AG04450 (cell line): ENCODE measurements at regions not wholly inside any gene's neighbourhood (a gene's known extent, or its start where the extent isn't known, plus 50 kb on each side); places are given as distances from the start of the nearest gene placed in this dataset.

ENCODE experiments used
- CTCF ChIA-PET: fragments of 300-600, 350-600 bp; formaldehyde crosslinking; extraction: SDS; loops from one replicate; lab custom pipeline; 2022; ENCODE audit warnings: antibody characterized with exemption, inconsistent platforms; lab: Charles Lee
- POLR2A ChIA-PET: fragments of 350-600 bp; formaldehyde crosslinking; extraction: SDS; loops from one replicate; lab custom pipeline; 2021; ENCODE audit warnings: antibody characterized with exemption, inconsistent platforms; lab: Yijun Ruan, JAX
- DNase-seq: peaks from one replicate; pipeline ENCODE4 v3.0.0-alpha.2; 2011; ENCODE audit warnings: low read depth, low spot score
- H3K27ac ChIP-seq: one replicate; pipeline ENCODE4 v1.5.1; 2012; ENCODE audit warnings: low read depth, low read length, control low read depth
- H3K27me3 ChIP-seq: one replicate; pipeline ENCODE4 v1.6.0; 2012; ENCODE audit warnings: low read length; ENCODE audit not compliant: control insufficient read depth, insufficient read depth
- H3K4me3 ChIP-seq: 2 replicates; pipeline ENCODE4 v1.5.1; 2011; ENCODE audit warnings: mild to moderate bottlenecking, low read depth, low read length, control low read depth
- H3K9me3 ChIP-seq: 2 replicates; pipeline ENCODE4 v1.5.1; 2012; ENCODE audit warnings: low read length; ENCODE audit not compliant: control insufficient read depth, insufficient read depth
- CTCF ChIP-seq: IDR thresholded peaks from 2 replicates; pipeline ENCODE4 v1.5.1; 2011; ENCODE audit warnings: low read depth, low read length, control low read depth, inconsistent platforms

DNA sequence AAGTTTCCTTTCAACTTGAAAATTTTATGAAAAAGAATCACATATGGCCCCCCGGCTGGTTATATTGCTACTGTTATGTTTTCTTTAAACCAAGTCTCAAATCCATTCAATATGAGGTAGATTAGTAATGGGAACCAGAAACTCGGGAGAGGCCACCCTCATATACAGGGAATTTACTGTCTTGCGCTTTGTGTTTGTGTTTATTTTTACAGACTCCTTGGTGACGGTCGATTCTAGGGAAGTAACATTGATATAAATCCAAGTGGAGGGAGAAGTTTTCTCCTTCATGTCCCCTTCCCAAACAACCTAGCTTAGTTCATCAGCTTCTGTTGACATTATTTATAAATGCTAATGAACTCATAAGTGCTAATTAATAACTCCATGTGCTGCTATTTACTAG lies 163.5 kb upstream of the LMO4 start:
- ChIA-PET CTCF (interaction anchor here (1.4 to 2.2 kb wide), 2 partner anchors 34 to 1016 kb away, joined by 4 to 5 read pairs; no protein-coding TSS in a partner anchor), POLR2A (no interaction called here)
- no peak for DNase-seq
- no peak overlapping the region for H3K4me3 ChIP-seq
- H3K27me3 ChIP-seq, result no peaks in the 10 kb centered on the region
- H3K27ac ChIP-seq, result no peak overlapping the region
- TF ChIP-seq CTCF, result no peak
- H3K9me3 ChIP-seq, result no peaks in the 10 kb centered on the region

GRCh38 chr1:87167157-87167789 lies 161.4 kb upstream of the LMO4 start:
- ChIA-PET POLR2A (no interaction called here), CTCF (no interaction called here)
- Histone ChIP-seq H3K27me3 (no peaks in the 10 kb centered on the region), H3K27ac (no peak overlapping the region), H3K9me3 (no peaks in the 10 kb centered on the region), H3K4me3 (no peak overlapping the region)
- DNase-seq, result no peak
- no peak for TF ChIP-seq CTCF

GRCh38 chr1:87167848-87168525 lies 160.7 kb upstream of the LMO4 start:
- TF ChIP-seq CTCF, result no peak
- DNase-seq, result no peak
- no peak overlapping the region for H3K27ac ChIP-seq
- H3K4me3 ChIP-seq, result no peak overlapping the region
- H3K27me3 ChIP-seq, result no peaks in the 10 kb centered on the region
- ChIA-PET CTCF (interaction anchor here (0.6 kb wide), 1 partner anchor 56 kb away, joined by 10 read pairs; no protein-coding TSS in a partner anchor), POLR2A (no interaction called here)
- no peaks in the 10 kb centered on the region for H3K9me3 ChIP-seq

DNA sequence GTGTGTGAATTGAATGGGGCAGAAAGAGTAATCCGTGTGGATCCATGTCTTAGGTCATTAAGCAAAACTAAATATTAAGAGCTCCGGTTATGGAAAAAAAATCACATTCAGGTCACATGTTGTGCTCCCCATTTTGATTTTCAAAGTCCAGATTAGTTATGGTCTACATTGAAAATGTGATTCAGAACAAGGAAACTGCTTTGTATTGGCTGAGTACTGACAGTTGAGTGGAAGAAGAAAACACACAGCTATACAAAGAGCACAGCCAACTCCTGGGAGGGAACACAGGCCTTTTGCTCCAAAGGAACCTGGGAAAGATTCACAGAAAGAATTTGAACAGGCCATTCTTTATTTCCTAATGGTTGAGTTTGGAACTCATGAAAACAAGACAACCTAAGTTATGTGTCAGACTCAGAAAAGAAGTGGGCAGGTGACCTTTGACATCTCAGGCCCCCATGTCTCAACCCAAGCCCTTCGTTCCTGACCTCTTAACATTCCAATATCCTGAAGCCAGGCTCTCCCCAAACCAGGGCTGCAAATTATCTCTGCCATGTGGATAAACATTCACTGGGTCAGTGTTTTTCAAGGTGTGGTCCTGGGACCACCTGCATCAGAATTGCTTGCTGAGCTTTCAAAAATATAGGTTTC lies 159.3 kb upstream of the LMO4 start:
- H3K4me3 ChIP-seq, result no peak overlapping the region
- no peak for TF ChIP-seq CTCF
- H3K27ac ChIP-seq, result no peak overlapping the region
- CTCF ChIA-PET, result interaction anchor here (0.8 kb wide), 1 partner anchor 17 kb away, joined by 3 read pairs; no protein-coding TSS in a partner anchor
- H3K27me3 ChIP-seq, result no peaks in the 10 kb centered on the region
- POLR2A ChIA-PET, result no interaction called here
- H3K9me3 ChIP-seq, result no peaks in the 10 kb centered on the region
- no peak for DNase-seq

DNA sequence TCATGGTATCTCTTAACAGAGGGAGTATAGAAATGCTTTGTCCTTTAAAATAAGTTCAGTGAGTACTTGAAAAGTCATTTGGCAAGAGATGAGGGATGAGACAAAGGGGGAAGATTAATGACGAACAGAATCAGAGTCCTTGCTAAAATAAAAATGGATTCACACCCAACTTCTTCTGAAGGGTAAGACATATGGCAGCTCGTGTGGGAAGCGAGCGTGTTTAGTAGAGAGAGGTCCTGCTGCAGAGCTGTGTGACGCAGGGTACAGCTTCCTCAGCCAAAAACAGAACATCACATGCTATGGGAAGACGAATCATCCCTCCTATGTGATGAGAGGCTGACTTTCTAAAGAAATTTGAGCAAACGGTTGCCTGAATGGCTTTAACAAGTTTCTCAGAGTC lies 158.5 kb upstream of the LMO4 start:
- no peak for TF ChIP-seq CTCF
- Histone ChIP-seq H3K27me3 (no peaks in the 10 kb centered on the region), H3K4me3 (no peak overlapping the region), H3K27ac (no peak overlapping the region), H3K9me3 (no peaks in the 10 kb centered on the region)
- POLR2A ChIA-PET, result no interaction called here
- no peak for DNase-seq
- CTCF ChIA-PET, result interaction anchor here (1.1 kb wide), 1 partner anchor 156 kb away, joined by 4 read pairs; no protein-coding TSS in a partner anchor
